ENCODE measurements at regions not wholly inside any gene's neighbourhood (a gene's known extent, or its start where the extent isn't known, plus 50 kb on each side); places are given as distances from the start of the nearest gene placed in this dataset.

GRCh38 chr12:59044791-59045190 lies 124.5 kb upstream of the LRIG3 start:
- Histone ChIP-seq H3K4me3 (ENCODE audit: low read length) (no peak overlapping the region), H3K9ac (ENCODE audit: low read depth, low read length) (no peak overlapping the region), H3K27me3 (ENCODE audit: insufficient read depth, low read length) (no peaks in the 10 kb centered on the region), H3K9me3 (ENCODE audit: insufficient read depth, low read depth, low read length) (no peaks in the 10 kb centered on the region), H3K36me3 (ENCODE audit: insufficient read depth, low read length) (no peaks in the 10 kb centered on the region), H3K4me1 (ENCODE audit: insufficient read depth, low read length) (peaks cover 38% of the 10 kb centered on the region), H3K27ac (ENCODE audit: low read depth, low read length) (no peak overlapping the region)
- no CpG with 5 or more reads among the region's 2 CpGs for WGBS

GRCh38 chr12:59041241-59042121 lies 121.2 kb upstream of the LRIG3 start:
- H3K4me3 ChIP-seq (ENCODE audit: low read length): no peak overlapping the region
- H3K27ac ChIP-seq (ENCODE audit: low read depth, low read length): peak overlapping the region; percentile 33
- no peaks in the 10 kb centered on the region for H3K9me3 ChIP-seq (ENCODE audit: insufficient read depth, low read depth, low read length)
- WGBS: 69% methylated on average over 4 of the region's 4 CpGs
- no peaks in the 10 kb centered on the region for H3K36me3 ChIP-seq (ENCODE audit: insufficient read depth, low read length)
- H3K27me3 ChIP-seq (ENCODE audit: insufficient read depth, low read length): no peaks in the 10 kb centered on the region
- peaks cover 38% of the 10 kb centered on the region for H3K4me1 ChIP-seq (ENCODE audit: insufficient read depth, low read length)
- peak overlapping the region; percentile 2; the same call in 1 of the 2 replicates for H3K9ac ChIP-seq (ENCODE audit: low read depth, low read length)

- no peaks in the 10 kb centered on the region for H3K36me3 ChIP-seq (ENCODE audit: insufficient read depth, low read length)
- peak overlapping the region; percentile 79 for H3K27ac ChIP-seq (ENCODE audit: low read depth, low read length)
- H3K4me1 ChIP-seq (ENCODE audit: insufficient read depth, low read length): peaks cover 38% of the 10 kb centered on the region
- H3K9ac ChIP-seq (ENCODE audit: low read depth, low read length): peak overlapping the region; percentile 36; the same call in 1 of the 2 replicates
- no peak overlapping the region for H3K4me3 ChIP-seq (ENCODE audit: low read length)
- no peaks in the 10 kb centered on the region for H3K27me3 ChIP-seq (ENCODE audit: insufficient read depth, low read length)
- H3K9me3 ChIP-seq (ENCODE audit: insufficient read depth, low read depth, low read length): no peaks in the 10 kb centered on the region
- WGBS: 65% methylated on average over 1 of the region's 1 CpG
Observed at GRCh38 chr12:59040656-59041055, 120.4 kb upstream of the LRIG3 start.

GRCh38 chr12:59040043-59040442 lies 119.7 kb upstream of the LRIG3 start:
- Histone ChIP-seq H3K27me3 (ENCODE audit: insufficient read depth, low read length) (no peaks in the 10 kb centered on the region), H3K4me1 (ENCODE audit: insufficient read depth, low read length) (peaks cover 35% of the 10 kb centered on the region), H3K27ac (ENCODE audit: low read depth, low read length) (peak overlapping the region; percentile 79), H3K9ac (ENCODE audit: low read depth, low read length) (peak overlapping the region; percentile 36; the same call in 1 of the 2 replicates), H3K4me3 (ENCODE audit: low read length) (no peak overlapping the region), H3K36me3 (ENCODE audit: insufficient read depth, low read length) (no peaks in the 10 kb centered on the region), H3K9me3 (ENCODE audit: insufficient read depth, low read depth, low read length) (no peaks in the 10 kb centered on the region)
- 85% methylated on average over 2 of the region's 2 CpGs for WGBS

- no peaks in the 10 kb centered on the region for H3K36me3 ChIP-seq (ENCODE audit: insufficient read depth, low read length)
- no peaks in the 10 kb centered on the region for H3K9me3 ChIP-seq (ENCODE audit: insufficient read depth, low read depth, low read length)
- WGBS: 100% methylated on average over 1 of the region's 2 CpGs
Observed at GRCh38 chr12:59039005-59039404, 118.7 kb upstream of the LRIG3 start.

GRCh38 chr12:59036973-59037762 lies 116.9 kb upstream of the LRIG3 start:
- H3K9me3 ChIP-seq (ENCODE audit: insufficient read depth, low read depth, low read length): no peaks in the 10 kb centered on the region
- no peak overlapping the region for H3K27ac ChIP-seq (ENCODE audit: low read depth, low read length)
- H3K4me3 ChIP-seq (ENCODE audit: low read length): no peak overlapping the region
- H3K4me1 ChIP-seq (ENCODE audit: insufficient read depth, low read length): peaks cover 21% of the 10 kb centered on the region
- no peaks in the 10 kb centered on the region for H3K27me3 ChIP-seq (ENCODE audit: insufficient read depth, low read length)
- H3K9ac ChIP-seq (ENCODE audit: low read depth, low read length): no peak overlapping the region
- H3K36me3 ChIP-seq (ENCODE audit: insufficient read depth, low read length): no peaks in the 10 kb centered on the region
- 86% methylated on average over 5 of the region's 5 CpGs for WGBS

More at GRCh38 chr12:59039005-59039404, 118.7 kb upstream of the LRIG3 start:
- H3K9ac ChIP-seq (ENCODE audit: low read depth, low read length): no peak overlapping the region
- H3K27ac ChIP-seq (ENCODE audit: low read depth, low read length): no peak overlapping the region
- peaks cover 28% of the 10 kb centered on the region for H3K4me1 ChIP-seq (ENCODE audit: insufficient read depth, low read length)
- no peaks in the 10 kb centered on the region for H3K27me3 ChIP-seq (ENCODE audit: insufficient read depth, low read length)
- H3K4me3 ChIP-seq (ENCODE audit: low read length): no peak overlapping the region

GRCh38 chr12:59036347-59036746 lies 116.0 kb upstream of the LRIG3 start:
- Histone ChIP-seq H3K27me3 (ENCODE audit: insufficient read depth, low read length) (no peaks in the 10 kb centered on the region), H3K4me1 (ENCODE audit: insufficient read depth, low read length) (peaks cover 13% of the 10 kb centered on the region), H3K9me3 (ENCODE audit: insufficient read depth, low read depth, low read length) (no peaks in the 10 kb centered on the region), H3K36me3 (ENCODE audit: insufficient read depth, low read length) (no peaks in the 10 kb centered on the region), H3K27ac (ENCODE audit: low read depth, low read length) (no peak overlapping the region), H3K4me3 (ENCODE audit: low read length) (no peak overlapping the region), H3K9ac (ENCODE audit: low read depth, low read length) (no peak overlapping the region)
- WGBS: 100% methylated on average over 2 of the region's 2 CpGs

GRCh38 chr12:59031313-59031712 lies 111.0 kb upstream of the LRIG3 start:
- H3K4me3 ChIP-seq (ENCODE audit: low read length): no peak overlapping the region
- no peaks in the 10 kb centered on the region for H3K27me3 ChIP-seq (ENCODE audit: insufficient read depth, low read length)
- H3K27ac ChIP-seq (ENCODE audit: low read depth, low read length): no peak overlapping the region
- H3K36me3 ChIP-seq (ENCODE audit: insufficient read depth, low read length): no peaks in the 10 kb centered on the region
- H3K9ac ChIP-seq (ENCODE audit: low read depth, low read length): no peak overlapping the region
- H3K4me1 ChIP-seq (ENCODE audit: insufficient read depth, low read length): no peaks in the 10 kb centered on the region
- no peaks in the 10 kb centered on the region for H3K9me3 ChIP-seq (ENCODE audit: insufficient read depth, low read depth, low read length)

GRCh38 chr12:59030415-59030814 lies 110.1 kb upstream of the LRIG3 start:
- no peak overlapping the region for H3K9ac ChIP-seq (ENCODE audit: low read depth, low read length)
- H3K27me3 ChIP-seq (ENCODE audit: insufficient read depth, low read length): no peaks in the 10 kb centered on the region
- H3K4me1 ChIP-seq (ENCODE audit: insufficient read depth, low read length): no peaks in the 10 kb centered on the region
- no peaks in the 10 kb centered on the region for H3K9me3 ChIP-seq (ENCODE audit: insufficient read depth, low read depth, low read length)
- H3K4me3 ChIP-seq (ENCODE audit: low read length): no peak overlapping the region
- WGBS: 92% methylated on average over 4 of the region's 4 CpGs
- H3K27ac ChIP-seq (ENCODE audit: low read depth, low read length): no peak overlapping the region
- no peaks in the 10 kb centered on the region for H3K36me3 ChIP-seq (ENCODE audit: insufficient read depth, low read length)

- H3K4me1 ChIP-seq (ENCODE audit: insufficient read depth, low read length): no peaks in the 10 kb centered on the region
- H3K4me3 ChIP-seq (ENCODE audit: low read length): no peak overlapping the region
- no peaks in the 10 kb centered on the region for H3K9me3 ChIP-seq (ENCODE audit: insufficient read depth, low read depth, low read length)
- no peak overlapping the region for H3K27ac ChIP-seq (ENCODE audit: low read depth, low read length)
- 74% methylated on average over 2 of the region's 3 CpGs for WGBS
- no peaks in the 10 kb centered on the region for H3K36me3 ChIP-seq (ENCODE audit: insufficient read depth, low read length)
- H3K27me3 ChIP-seq (ENCODE audit: insufficient read depth, low read length): no peaks in the 10 kb centered on the region
- H3K9ac ChIP-seq (ENCODE audit: low read depth, low read length): no peak overlapping the region
Observed at GRCh38 chr12:59027199-59027598, 106.9 kb upstream of the LRIG3 start.

GRCh38 chr12:59023861-59024424 lies 103.6 kb upstream of the LRIG3 start:
- 93% methylated on average over 4 of the region's 4 CpGs for WGBS
- Histone ChIP-seq H3K4me1 (ENCODE audit: insufficient read depth, low read length) (no peaks in the 10 kb centered on the region), H3K4me3 (ENCODE audit: low read length) (no peak overlapping the region), H3K9ac (ENCODE audit: low read depth, low read length) (no peak overlapping the region), H3K27ac (ENCODE audit: low read depth, low read length) (no peak overlapping the region), H3K9me3 (ENCODE audit: insufficient read depth, low read depth, low read length) (no peaks in the 10 kb centered on the region), H3K36me3 (ENCODE audit: insufficient read depth, low read length) (no peaks in the 10 kb centered on the region), H3K27me3 (ENCODE audit: insufficient read depth, low read length) (no peaks in the 10 kb centered on the region)

Data from HUES64 (cell line).